Mesothelial cell of epicardium (in vitro differentiated cells): ENCODE measurements at regions not wholly inside any gene's neighbourhood (a gene's known extent, or its start where the extent isn't known, plus 50 kb on each side); places are given as distances from the start of the nearest gene placed in this dataset.

Experiments used
- DNase-seq, 2 experiments: peaks; one replicate each; pipeline ENCODE4 v3.0.0; 2021; ENCODE audit warnings: low spot score in 2 of 2; ENCODE audit not compliant: unreplicated experiment in 2 of 2
- H3K27ac Mint-ChIP-seq: 2 replicates; pipeline ENCODE4 v1.8.0; 2021; ENCODE audit warnings: mixed read lengths
- H3K27me3 Mint-ChIP-seq: 2 replicates; pipeline ENCODE4 v1.8.0; 2021; ENCODE audit warnings: low read depth, mixed read lengths
- H3K36me3 Mint-ChIP-seq: 2 replicates; pipeline ENCODE4 v1.8.0; 2021; ENCODE audit warnings: mixed read lengths
- H3K4me1 Mint-ChIP-seq: 2 replicates; pipeline ENCODE4 v1.8.0; 2021; ENCODE audit warnings: mixed read lengths
- H3K4me3 Mint-ChIP-seq: 2 replicates; pipeline ENCODE4 v1.8.0; 2021; ENCODE audit warnings: mild to moderate bottlenecking, moderate library complexity, mixed read lengths
- H3K9me3 Mint-ChIP-seq: 2 replicates; pipeline ENCODE4 v1.8.0; 2021; ENCODE audit warnings: mixed read lengths
- CTCF ChIP-seq: fragments of 200-600 bp; sonication (generic); IDR thresholded peaks from one replicate; pipeline ENCODE4 v1.5.0; 2021; ENCODE audit warnings: antibody characterized with exemption; ENCODE audit not compliant: unreplicated experiment

GRCh38 chr5:88391991-88392390 is 123.3 kb upstream of the TMEM161B start:
- Mint-ChIP-seq H3K4me1 (peaks cover 13% of the 10 kb centered on the region), H3K36me3 (no peaks in the 10 kb centered on the region), H3K9me3 (no peaks in the 10 kb centered on the region), H3K4me3 (no peak overlapping the region), H3K27me3 (peaks cover 7% of the 10 kb centered on the region), H3K27ac (no peak overlapping the region)
- DNase-seq: no peak
- TF ChIP-seq CTCF: no peak

- no peak for DNase-seq
- H3K4me3 Mint-ChIP-seq: no peak overlapping the region
These were observed 122.5 kb upstream of the TMEM161B start for GRCh38 chr5:88391116-88391515.

GRCh38 chr5:88390481-88390880 is 121.8 kb upstream of the TMEM161B start:
- no peak for TF ChIP-seq CTCF
- Mint-ChIP-seq H3K9me3 (no peaks in the 10 kb centered on the region), H3K27ac (no peak overlapping the region), H3K4me1 (peaks cover 13% of the 10 kb centered on the region), H3K4me3 (no peak overlapping the region), H3K36me3 (no peaks in the 10 kb centered on the region), H3K27me3 (peaks cover 3% of the 10 kb centered on the region)
- DNase-seq: no peak

More at GRCh38 chr5:88391116-88391515, 122.5 kb upstream of the TMEM161B start:
- TF ChIP-seq CTCF: no peak
- H3K4me1 Mint-ChIP-seq: peaks cover 13% of the 10 kb centered on the region
- H3K9me3 Mint-ChIP-seq: no peaks in the 10 kb centered on the region
- H3K27ac Mint-ChIP-seq: no peak overlapping the region
- H3K27me3 Mint-ChIP-seq: peaks cover 6% of the 10 kb centered on the region
- no peaks in the 10 kb centered on the region for H3K36me3 Mint-ChIP-seq

- H3K27ac Mint-ChIP-seq: no peak overlapping the region
- H3K36me3 Mint-ChIP-seq: no peaks in the 10 kb centered on the region
- H3K4me1 Mint-ChIP-seq: peaks cover 13% of the 10 kb centered on the region
- no peaks in the 10 kb centered on the region for H3K9me3 Mint-ChIP-seq
- H3K4me3 Mint-ChIP-seq: no peak overlapping the region
- no peaks in the 10 kb centered on the region for H3K27me3 Mint-ChIP-seq
- DNase-seq: no peak
- no peak for TF ChIP-seq CTCF
These were observed 121.4 kb upstream of the TMEM161B start for GRCh38 chr5:88390096-88390441.

- TF ChIP-seq CTCF: no peak
- no peak for DNase-seq
- no peak overlapping the region for H3K4me3 Mint-ChIP-seq
- peaks cover 13% of the 10 kb centered on the region for H3K4me1 Mint-ChIP-seq
- no peaks in the 10 kb centered on the region for H3K27me3 Mint-ChIP-seq
- no peaks in the 10 kb centered on the region for H3K9me3 Mint-ChIP-seq
- no peak overlapping the region for H3K27ac Mint-ChIP-seq
- H3K36me3 Mint-ChIP-seq: no peaks in the 10 kb centered on the region
These were observed 120.9 kb upstream of the TMEM161B start for GRCh38 chr5:88389338-88390095.
